HL-60 (cell line): ENCODE measurements at regions not wholly inside any gene's neighbourhood (a gene's known extent, or its start where the extent isn't known, plus 50 kb on each side); places are given as distances from the start of the nearest gene placed in this dataset.

Experiments used
- DNase-seq, 2 experiments: peaks; one replicate each; pipeline ENCODE4 v3.0.0-alpha.2; 2010 to 2020; ENCODE audit warnings: low read depth in 1 of 2, low spot score in 1 of 2
- H3K27ac ChIP-seq: fragments of 250-450 bp; sonication (Bioruptor Pico); replicated peaks from 2 replicates; pipeline ENCODE4 v1.5.1; 2020; ENCODE audit warnings: mild to moderate bottlenecking, moderate library complexity
- H3K27me3 ChIP-seq: fragments of 250-450 bp; sonication (Bioruptor Pico); 2 replicates; pipeline ENCODE4 v1.5.1; 2021; ENCODE audit warnings: mild to moderate bottlenecking, moderate library complexity; ENCODE audit not compliant: insufficient read depth, poor library complexity, severe bottlenecking
- H3K4me3 ChIP-seq: replicated peaks from 2 replicates; pipeline ENCODE4 v1.5.1; 2011; ENCODE audit warnings: mild to moderate bottlenecking, control low read depth, low read length; ENCODE audit not compliant: insufficient read depth
- GABPA ChIP-seq: IDR thresholded peaks from 2 replicates; pipeline ENCODE4 v1.6.1; 2012; ENCODE audit warnings: low read depth
- POLR2AphosphoS5 ChIP-seq: IDR thresholded peaks from 2 replicates; pipeline ENCODE4 v1.6.1; 2012; ENCODE audit warnings: low read depth
- SPI1 ChIP-seq: IDR thresholded peaks from 2 replicates; pipeline ENCODE4 v1.6.1; 2012; ENCODE audit warnings: low read depth, mild to moderate bottlenecking, borderline replicate concordance
- TF ChIP-seq, protein P1 (sequence below): IDR thresholded peaks from one replicate; pipeline ENCODE4 v1.5.1; 2011; ENCODE audit warnings: low read length, control low read depth, inconsistent platforms; ENCODE audit not compliant: insufficient read depth
- TF ChIP-seq, protein P2 (sequence below): IDR thresholded peaks from 2 replicates; pipeline ENCODE4 v1.6.1; 2012; ENCODE audit warnings: low read depth; ENCODE audit not compliant: insufficient replicate concordance

DNA sequence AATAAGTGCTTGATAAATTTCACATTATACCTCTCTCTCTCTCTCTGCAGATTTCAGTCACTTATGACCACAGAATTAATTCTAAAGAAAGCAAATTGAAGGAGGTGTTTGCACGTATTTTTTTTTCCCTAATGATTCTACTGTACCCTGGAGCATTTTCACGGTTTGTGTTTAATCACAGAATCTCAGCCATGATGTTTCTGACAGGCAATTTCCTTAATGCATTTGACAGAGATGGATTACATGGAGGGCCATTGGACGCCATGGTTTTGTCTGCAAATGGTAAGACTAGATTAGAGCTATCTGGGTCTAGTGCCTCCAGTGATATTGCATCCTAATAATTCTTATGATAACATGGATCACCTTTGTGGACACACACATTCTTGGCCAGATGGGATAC, 147.5 kb upstream of the RBFOX1 start:
- TF ChIP-seq GABPA: no peak
- TF ChIP-seq, protein P1, sequence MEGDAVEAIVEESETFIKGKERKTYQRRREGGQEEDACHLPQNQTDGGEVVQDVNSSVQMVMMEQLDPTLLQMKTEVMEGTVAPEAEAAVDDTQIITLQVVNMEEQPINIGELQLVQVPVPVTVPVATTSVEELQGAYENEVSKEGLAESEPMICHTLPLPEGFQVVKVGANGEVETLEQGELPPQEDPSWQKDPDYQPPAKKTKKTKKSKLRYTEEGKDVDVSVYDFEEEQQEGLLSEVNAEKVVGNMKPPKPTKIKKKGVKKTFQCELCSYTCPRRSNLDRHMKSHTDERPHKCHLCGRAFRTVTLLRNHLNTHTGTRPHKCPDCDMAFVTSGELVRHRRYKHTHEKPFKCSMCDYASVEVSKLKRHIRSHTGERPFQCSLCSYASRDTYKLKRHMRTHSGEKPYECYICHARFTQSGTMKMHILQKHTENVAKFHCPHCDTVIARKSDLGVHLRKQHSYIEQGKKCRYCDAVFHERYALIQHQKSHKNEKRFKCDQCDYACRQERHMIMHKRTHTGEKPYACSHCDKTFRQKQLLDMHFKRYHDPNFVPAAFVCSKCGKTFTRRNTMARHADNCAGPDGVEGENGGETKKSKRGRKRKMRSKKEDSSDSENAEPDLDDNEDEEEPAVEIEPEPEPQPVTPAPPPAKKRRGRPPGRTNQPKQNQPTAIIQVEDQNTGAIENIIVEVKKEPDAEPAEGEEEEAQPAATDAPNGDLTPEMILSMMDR: no peak
- no peak for TF ChIP-seq SPI1
- TF ChIP-seq, protein P2, sequence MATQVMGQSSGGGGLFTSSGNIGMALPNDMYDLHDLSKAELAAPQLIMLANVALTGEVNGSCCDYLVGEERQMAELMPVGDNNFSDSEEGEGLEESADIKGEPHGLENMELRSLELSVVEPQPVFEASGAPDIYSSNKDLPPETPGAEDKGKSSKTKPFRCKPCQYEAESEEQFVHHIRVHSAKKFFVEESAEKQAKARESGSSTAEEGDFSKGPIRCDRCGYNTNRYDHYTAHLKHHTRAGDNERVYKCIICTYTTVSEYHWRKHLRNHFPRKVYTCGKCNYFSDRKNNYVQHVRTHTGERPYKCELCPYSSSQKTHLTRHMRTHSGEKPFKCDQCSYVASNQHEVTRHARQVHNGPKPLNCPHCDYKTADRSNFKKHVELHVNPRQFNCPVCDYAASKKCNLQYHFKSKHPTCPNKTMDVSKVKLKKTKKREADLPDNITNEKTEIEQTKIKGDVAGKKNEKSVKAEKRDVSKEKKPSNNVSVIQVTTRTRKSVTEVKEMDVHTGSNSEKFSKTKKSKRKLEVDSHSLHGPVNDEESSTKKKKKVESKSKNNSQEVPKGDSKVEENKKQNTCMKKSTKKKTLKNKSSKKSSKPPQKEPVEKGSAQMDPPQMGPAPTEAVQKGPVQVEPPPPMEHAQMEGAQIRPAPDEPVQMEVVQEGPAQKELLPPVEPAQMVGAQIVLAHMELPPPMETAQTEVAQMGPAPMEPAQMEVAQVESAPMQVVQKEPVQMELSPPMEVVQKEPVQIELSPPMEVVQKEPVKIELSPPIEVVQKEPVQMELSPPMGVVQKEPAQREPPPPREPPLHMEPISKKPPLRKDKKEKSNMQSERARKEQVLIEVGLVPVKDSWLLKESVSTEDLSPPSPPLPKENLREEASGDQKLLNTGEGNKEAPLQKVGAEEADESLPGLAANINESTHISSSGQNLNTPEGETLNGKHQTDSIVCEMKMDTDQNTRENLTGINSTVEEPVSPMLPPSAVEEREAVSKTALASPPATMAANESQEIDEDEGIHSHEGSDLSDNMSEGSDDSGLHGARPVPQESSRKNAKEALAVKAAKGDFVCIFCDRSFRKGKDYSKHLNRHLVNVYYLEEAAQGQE: no peak
- TF ChIP-seq POLR2AphosphoS5: no peak
- Histone ChIP-seq H3K27ac (no peak overlapping the region), H3K4me3 (no peak overlapping the region), H3K27me3 (no peaks in the 10 kb centered on the region)
- DNase-seq: no peak

DNA sequence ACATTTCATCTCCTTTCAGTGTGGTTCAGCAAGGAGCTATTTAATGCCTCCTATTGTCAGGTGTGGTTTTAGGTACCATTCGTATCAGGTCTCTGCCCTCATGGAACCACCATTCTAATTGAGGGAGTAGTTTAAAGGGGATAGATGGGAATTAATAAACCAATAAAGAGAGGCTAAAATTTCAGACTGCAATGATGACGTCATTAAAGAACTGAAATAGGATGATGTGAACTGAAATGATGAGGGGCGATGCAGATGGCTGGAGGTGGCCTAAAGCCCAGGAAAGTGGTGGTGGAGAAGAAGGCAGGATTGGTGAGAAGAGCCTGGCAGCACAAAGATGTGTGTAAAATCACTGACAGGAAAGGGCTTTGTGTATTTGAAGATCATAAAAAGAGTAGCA, 148.9 kb upstream of the RBFOX1 start:
- no peaks in the 10 kb centered on the region for H3K27me3 ChIP-seq
- TF ChIP-seq, protein P1: no peak
- TF ChIP-seq POLR2AphosphoS5 (no peak), SPI1 (no peak), GABPA (no peak)
- TF ChIP-seq, protein P2: no peak
- no peak overlapping the region for H3K27ac ChIP-seq
- DNase-seq: no peak
- H3K4me3 ChIP-seq: no peak overlapping the region

DNA sequence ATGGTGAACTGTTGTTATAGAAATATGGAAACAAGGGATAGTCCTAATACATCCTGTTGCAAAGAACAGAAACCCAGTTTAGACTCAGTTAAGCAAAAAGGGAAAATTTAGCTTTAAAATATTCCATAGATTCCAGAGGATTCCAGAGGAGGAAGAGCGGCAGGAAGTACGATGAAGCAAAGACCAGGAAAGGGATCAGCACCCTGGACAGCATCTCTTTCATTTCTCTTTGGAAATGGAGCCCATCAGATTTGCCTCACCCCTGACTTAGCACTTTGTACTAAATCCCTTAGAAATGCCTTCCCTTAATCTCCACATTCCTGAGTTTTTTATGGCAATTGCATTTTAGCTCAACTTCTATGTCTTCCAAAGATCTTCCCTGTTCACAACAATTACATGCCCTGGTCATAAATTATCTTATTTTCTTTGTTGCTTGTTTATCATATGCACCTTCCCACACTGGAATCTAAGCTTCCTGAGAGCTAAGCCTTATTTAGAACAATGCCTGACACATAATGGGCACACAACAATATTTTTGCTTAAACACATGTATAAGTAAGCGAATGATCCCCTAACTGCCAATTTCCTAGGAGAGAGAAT, 150.0 kb upstream of the RBFOX1 start:
- no peak overlapping the region for H3K4me3 ChIP-seq
- TF ChIP-seq, protein P2: peak; percentile 94
- TF ChIP-seq SPI1: no peak
- no peak for DNase-seq
- no peaks in the 10 kb centered on the region for H3K27me3 ChIP-seq
- H3K27ac ChIP-seq: no peak overlapping the region
